NB4 (cell line): ENCODE measurements at regions not wholly inside any gene's neighbourhood (a gene's known extent, or its start where the extent isn't known, plus 50 kb on each side); places are given as distances from the start of the nearest gene placed in this dataset.

Source experiments
- DNase-seq: peaks from one replicate; pipeline ENCODE4 v3.0.0; 2010; ENCODE audit warnings: low read depth
- H3K4me3 ChIP-seq: one replicate; pipeline ENCODE4 v1.5.1; 2011; ENCODE audit warnings: mild to moderate bottlenecking, low read depth, low read length, moderate library complexity
- MYC ChIP-seq: IDR thresholded peaks from 2 replicates; pipeline ENCODE4 v1.6.1; 2011; ENCODE audit warnings: low read depth, low read length
- POLR2A ChIP-seq: IDR thresholded peaks from 2 replicates; pipeline ENCODE4 v1.6.1; 2011; ENCODE audit warnings: mild to moderate bottlenecking; ENCODE audit not compliant: insufficient read length; ENCODE audit errors: extremely low read depth
- TF ChIP-seq, protein P1 (sequence below): IDR thresholded peaks from one replicate; pipeline ENCODE4 v1.5.1; 2012; ENCODE audit warnings: low read depth, low read length
- TF ChIP-seq, protein P2 (sequence below): IDR thresholded peaks from 2 replicates; pipeline ENCODE4 v1.6.1; 2011; ENCODE audit warnings: low read depth, low read length

DNA sequence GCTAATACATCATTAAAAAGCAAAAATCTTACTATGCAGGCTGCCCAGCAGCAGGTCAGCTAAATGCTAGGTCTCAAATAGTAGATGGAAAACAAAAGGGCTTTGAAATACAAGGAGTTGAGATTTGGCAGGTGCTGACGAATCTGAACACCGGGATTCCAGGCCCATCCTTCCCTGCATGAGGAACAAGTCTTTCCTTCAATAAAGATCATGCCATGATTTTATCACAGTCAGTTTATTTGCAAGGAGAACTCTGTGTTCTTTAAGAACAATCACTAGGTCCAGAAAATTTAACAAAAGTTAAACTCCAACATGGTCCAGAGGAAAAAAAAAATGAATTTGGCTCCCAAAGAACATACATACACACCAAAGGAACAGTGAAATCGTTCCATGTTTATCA, 551.4 kb downstream of the SLITRK6 start:
- TF ChIP-seq POLR2A (no peak), MYC (no peak)
- TF ChIP-seq, protein P1, sequence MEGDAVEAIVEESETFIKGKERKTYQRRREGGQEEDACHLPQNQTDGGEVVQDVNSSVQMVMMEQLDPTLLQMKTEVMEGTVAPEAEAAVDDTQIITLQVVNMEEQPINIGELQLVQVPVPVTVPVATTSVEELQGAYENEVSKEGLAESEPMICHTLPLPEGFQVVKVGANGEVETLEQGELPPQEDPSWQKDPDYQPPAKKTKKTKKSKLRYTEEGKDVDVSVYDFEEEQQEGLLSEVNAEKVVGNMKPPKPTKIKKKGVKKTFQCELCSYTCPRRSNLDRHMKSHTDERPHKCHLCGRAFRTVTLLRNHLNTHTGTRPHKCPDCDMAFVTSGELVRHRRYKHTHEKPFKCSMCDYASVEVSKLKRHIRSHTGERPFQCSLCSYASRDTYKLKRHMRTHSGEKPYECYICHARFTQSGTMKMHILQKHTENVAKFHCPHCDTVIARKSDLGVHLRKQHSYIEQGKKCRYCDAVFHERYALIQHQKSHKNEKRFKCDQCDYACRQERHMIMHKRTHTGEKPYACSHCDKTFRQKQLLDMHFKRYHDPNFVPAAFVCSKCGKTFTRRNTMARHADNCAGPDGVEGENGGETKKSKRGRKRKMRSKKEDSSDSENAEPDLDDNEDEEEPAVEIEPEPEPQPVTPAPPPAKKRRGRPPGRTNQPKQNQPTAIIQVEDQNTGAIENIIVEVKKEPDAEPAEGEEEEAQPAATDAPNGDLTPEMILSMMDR: no peak
- TF ChIP-seq, protein P2, sequence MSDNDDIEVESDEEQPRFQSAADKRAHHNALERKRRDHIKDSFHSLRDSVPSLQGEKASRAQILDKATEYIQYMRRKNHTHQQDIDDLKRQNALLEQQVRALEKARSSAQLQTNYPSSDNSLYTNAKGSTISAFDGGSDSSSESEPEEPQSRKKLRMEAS: no peak
- no peak overlapping the region for H3K4me3 ChIP-seq
- DNase-seq: no peak

DNA sequence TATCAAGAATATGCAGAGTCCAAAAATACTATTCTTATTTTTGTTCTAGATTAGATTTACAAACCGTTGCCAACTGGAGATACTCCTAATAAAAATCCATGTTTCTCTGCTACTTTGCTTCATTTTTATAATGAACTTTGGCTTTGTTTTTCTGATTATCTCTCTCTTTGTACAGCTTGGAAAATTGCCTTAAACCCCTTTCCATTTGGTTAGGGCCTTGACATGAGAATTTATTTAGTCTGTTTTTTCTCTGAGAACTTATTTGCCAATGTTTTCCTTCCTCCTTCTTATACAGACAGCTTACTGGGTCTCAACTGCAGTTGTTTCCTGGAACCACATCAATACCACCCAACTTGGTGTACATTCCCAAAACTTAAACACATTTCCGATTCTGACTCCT, 555.4 kb downstream of the SLITRK6 start:
- TF ChIP-seq, protein P2: no peak
- TF ChIP-seq, protein P1: no peak
- no peak for TF ChIP-seq MYC
- TF ChIP-seq POLR2A: no peak
- no peak for DNase-seq
- no peak overlapping the region for H3K4me3 ChIP-seq

DNA sequence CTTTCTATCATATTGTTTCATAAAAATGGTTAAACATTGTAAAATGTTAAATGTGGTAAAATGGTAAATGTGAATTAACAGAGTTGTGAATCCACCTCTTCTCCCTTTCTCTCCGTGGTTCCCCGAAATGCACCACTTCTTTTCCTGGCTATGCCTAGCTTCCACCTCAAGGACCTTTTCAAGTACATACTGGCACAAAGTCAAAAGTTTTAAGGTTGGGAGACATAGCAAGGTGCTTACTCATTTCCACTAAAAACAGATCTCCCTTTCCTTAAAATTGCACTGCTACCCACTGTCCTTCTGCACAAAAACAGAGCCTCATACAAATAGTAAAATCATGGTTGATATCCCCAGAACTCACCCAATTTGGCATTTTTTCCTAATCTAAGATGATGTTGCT, 558.2 kb downstream of the SLITRK6 start:
- TF ChIP-seq, protein P1: no peak
- TF ChIP-seq, protein P2: no peak
- no peak for TF ChIP-seq POLR2A
- no peak for TF ChIP-seq MYC
- no peak overlapping the region for H3K4me3 ChIP-seq
- no peak for DNase-seq

DNA sequence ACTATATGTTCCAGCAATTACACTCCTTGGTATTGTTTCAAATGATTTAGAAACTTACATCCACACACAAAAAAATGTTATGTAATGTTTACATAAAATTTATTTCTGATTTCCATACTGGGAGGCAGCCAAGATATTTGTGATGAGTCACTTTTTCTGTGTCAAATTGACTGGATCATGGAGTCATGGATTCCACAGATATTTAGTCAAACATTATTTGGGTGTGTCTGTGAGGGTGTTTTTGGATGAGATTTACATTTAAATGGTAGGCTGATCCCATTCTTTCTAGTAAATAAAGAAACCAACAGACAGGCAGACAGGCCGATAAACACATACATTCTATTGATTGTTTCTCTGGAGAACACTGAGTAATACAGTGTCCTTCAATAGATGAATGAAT, 562.8 kb downstream of the SLITRK6 start:
- TF ChIP-seq, protein P1: no peak
- TF ChIP-seq, protein P2: no peak
- no peak for TF ChIP-seq MYC
- no peak for TF ChIP-seq POLR2A
- H3K4me3 ChIP-seq: no peak overlapping the region
- no peak for DNase-seq

DNA sequence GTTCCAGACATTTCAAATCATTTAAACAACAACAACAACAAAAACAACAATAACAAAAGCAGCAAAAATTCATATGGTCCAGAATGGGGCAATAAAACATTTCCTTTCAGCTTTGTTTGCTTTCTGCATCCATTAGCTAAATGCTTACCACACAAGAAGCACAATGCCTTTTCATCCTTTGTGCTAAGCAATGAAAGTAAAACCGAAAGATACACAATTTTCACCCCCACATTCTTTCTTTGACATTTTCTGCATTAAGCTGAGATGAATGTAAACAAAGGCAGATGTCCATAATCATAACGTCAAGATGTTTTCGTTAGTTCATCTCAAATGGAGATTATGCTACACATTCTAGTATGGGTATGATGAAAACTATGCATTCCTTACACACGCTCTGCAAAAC, 568.5 kb downstream of the SLITRK6 start:
- TF ChIP-seq, protein P2: no peak
- TF ChIP-seq MYC (no peak), POLR2A (no peak)
- TF ChIP-seq, protein P1: no peak
- no peak for DNase-seq
- no peak overlapping the region for H3K4me3 ChIP-seq

DNA sequence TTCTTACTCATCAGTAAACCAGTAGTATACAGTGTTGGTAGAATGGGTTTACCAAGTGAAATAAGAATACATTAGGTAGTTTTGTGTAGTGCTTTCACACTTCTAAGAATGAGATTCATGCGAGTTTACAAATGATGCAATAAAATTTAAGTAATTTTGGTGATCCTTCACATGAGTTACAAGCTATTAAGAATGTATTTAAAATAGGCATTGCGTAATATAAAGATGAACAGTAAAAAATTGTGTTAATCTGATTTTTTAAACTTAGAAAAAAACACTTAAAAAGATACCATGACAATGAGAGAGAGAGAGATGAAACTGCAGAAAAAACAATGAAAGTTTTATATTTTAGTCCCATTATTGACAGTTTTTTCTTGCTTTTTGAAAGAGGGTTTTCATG, 570.5 kb downstream of the SLITRK6 start:
- DNase-seq: no peak
- TF ChIP-seq, protein P2: no peak
- TF ChIP-seq POLR2A: no peak
- TF ChIP-seq MYC: no peak
- TF ChIP-seq, protein P1: no peak
- H3K4me3 ChIP-seq: no peak overlapping the region
